ENCODE measurements at regions not wholly inside any gene's neighbourhood (a gene's known extent, or its start where the extent isn't known, plus 50 kb on each side); places are given as distances from the start of the nearest gene placed in this dataset.

GRCh38 chr1:221172841-221173240 is 293.6 kb downstream of the HLX start:
- TF ChIP-seq, protein P1, sequence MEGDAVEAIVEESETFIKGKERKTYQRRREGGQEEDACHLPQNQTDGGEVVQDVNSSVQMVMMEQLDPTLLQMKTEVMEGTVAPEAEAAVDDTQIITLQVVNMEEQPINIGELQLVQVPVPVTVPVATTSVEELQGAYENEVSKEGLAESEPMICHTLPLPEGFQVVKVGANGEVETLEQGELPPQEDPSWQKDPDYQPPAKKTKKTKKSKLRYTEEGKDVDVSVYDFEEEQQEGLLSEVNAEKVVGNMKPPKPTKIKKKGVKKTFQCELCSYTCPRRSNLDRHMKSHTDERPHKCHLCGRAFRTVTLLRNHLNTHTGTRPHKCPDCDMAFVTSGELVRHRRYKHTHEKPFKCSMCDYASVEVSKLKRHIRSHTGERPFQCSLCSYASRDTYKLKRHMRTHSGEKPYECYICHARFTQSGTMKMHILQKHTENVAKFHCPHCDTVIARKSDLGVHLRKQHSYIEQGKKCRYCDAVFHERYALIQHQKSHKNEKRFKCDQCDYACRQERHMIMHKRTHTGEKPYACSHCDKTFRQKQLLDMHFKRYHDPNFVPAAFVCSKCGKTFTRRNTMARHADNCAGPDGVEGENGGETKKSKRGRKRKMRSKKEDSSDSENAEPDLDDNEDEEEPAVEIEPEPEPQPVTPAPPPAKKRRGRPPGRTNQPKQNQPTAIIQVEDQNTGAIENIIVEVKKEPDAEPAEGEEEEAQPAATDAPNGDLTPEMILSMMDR (IDR thresholded peaks at IDR 0.05; ENCODE audit: extremely low read depth in 1 of 2, insufficient read depth in 1 of 2, low read depth in 1 of 2, low read length in 2 of 2) = no peak
- no peak for TF ChIP-seq GATA2 (IDR thresholded peaks at IDR 0.05; ENCODE audit: insufficient read depth, insufficient read length, low read depth, low read length)
- no peak for TF ChIP-seq POLR2A (IDR thresholded peaks at IDR 0.05; ENCODE audit: low read depth, low read length)
- no peak for TF ChIP-seq MAX (IDR thresholded peaks at IDR 0.05; ENCODE audit: insufficient read depth, insufficient read length)
- TF ChIP-seq JUN (IDR thresholded peaks at IDR 0.05; ENCODE audit: borderline replicate concordance, insufficient read depth, insufficient read length, low read depth) = no peak
- TF ChIP-seq POLR2AphosphoS5 (IDR thresholded peaks at IDR 0.05; ENCODE audit: insufficient read depth, low read depth, low read length) = no peak
- no peak for TF ChIP-seq MYC (IDR thresholded peaks at IDR 0.05; ENCODE audit: low read depth, low read length)
- no peak for TF ChIP-seq EZH2 (IDR thresholded peaks at IDR 0.05; ENCODE audit: borderline replicate concordance, low read depth, low read length, severe bottlenecking)
